ENCODE measurements at regions not wholly inside any gene's neighbourhood (a gene's known extent, or its start where the extent isn't known, plus 50 kb on each side); places are given as distances from the start of the nearest gene placed in this dataset.

DNA sequence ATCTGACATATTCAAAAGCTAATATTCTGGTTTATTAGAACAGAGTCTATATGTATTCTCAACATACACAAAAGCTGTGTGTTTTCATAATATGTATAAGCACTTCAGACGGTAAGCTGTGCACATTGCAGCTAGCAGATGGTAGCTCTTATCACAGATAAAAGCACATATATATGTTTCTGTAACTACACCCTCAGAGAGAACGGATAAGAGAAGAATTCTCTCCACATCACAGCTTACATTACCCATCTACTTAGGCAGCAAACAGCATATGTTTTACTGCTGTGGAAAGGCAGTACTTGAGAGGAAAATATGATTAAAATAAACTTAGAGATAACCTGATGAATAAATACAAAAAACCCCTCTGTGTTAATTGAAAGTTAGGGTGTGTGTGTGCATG, 450.9 kb upstream of the ZNF608 start:
- no peak for TF ChIP-seq GATA2 (IDR thresholded peaks at IDR 0.05; ENCODE audit: low read depth, low read length)
- TF ChIP-seq GATA3 (IDR thresholded peaks at IDR 0.05; ENCODE audit: low read depth, low read length): no peak

Measured in SH-SY5Y (cell line).